Gastroesophageal sphincter (tissue), 3 donors: ENCODE measurements at regions not wholly inside any gene's neighbourhood (a gene's known extent, or its start where the extent isn't known, plus 50 kb on each side); places are given as distances from the start of the nearest gene placed in this dataset.

Experiments
- CTCF ChIP-seq, 4 experiments: fragments of 200-600 bp in 2 of 4; fragments of 450-650 bp in 2 of 4; sonication (generic) in 1 of 4; IDR thresholded peaks; one replicate each; pipeline ENCODE4 v1.5.1; 2017 to 2019; ENCODE audit warnings: antibody characterized with exemption in 4 of 4, mild to moderate bottlenecking in 2 of 4, moderate library complexity in 2 of 4
- POLR2A ChIP-seq, 2 donors: fragments of 450-650 bp; IDR thresholded peaks; one replicate each; pipeline ENCODE4 v1.6.1; 2017; ENCODE audit warnings: antibody characterized with exemption in 2 of 2, mild to moderate bottlenecking in 2 of 2, moderate library complexity in 1 of 2
- POLR2AphosphoS5 ChIP-seq: sonication (generic); formaldehyde crosslinking; IDR thresholded peaks from one replicate; pipeline ENCODE4 v1.6.1; 2017; ENCODE audit warnings: antibody characterized with exemption

DNA sequence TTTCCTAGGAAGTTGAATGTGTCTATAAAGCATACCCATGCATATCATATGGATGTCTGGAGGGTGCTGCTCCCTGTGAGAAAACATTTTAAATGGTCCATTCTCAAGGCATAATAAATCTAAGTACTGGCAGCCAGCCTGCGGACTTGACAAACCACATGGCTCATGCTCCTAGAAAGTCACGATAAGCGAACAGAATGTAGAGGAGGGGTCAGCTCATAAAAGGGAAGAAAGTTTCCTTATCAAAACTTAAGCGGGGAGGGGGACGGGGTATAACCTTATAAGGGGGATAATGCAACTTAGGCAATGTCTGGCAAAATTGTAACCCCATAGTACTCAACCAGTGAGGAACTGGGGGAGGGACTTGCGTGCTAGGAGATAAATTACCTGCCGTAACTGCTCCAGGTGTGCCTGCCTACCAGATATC, 159.8 kb upstream of the LMCD1 start:
- TF ChIP-seq CTCF (IDR thresholded peaks at IDR 0.05) (no peak), POLR2A (IDR thresholded peaks at IDR 0.05) (no peak), POLR2AphosphoS5 (no peak)
